ENCODE measurements at regions not wholly inside any gene's neighbourhood (a gene's known extent, or its start where the extent isn't known, plus 50 kb on each side); places are given as distances from the start of the nearest gene placed in this dataset.

DNA sequence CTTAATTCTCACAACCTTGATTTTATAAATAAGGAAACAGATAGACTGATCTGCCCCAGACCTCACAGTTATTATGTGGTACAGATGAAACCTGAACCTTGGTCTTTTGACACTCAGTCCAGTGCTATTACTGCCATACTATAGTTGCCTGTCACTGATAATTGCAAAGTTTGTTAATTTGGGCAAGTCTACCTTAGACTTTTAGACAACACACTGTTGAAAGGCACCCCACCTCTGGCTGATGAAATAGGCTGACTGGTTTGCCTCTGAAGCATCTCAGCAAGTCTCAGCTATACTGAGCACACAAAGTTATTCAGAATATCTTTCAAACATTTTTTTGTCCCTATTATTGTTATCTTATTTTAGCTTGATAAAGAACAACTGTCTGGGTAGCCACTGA lies 53.1 kb upstream of the MAP4 start:
- TF ChIP-seq POLR2A (IDR thresholded peaks at IDR 0.05) (no peak), EP300 (IDR thresholded peaks at IDR 0.05) (no peak), CTCF (IDR thresholded peaks at IDR 0.05) (no peak), POLR2AphosphoS5 (IDR thresholded peaks at IDR 0.05) (no peak)
